Hematopoietic multipotent progenitor cell treated with erythropoietin and hydrocortisone succinate and interleukin-3 and kit ligand, for 8 days (in vitro differentiated cells): ENCODE measurements at regions not wholly inside any gene's neighbourhood (a gene's known extent, or its start where the extent isn't known, plus 50 kb on each side); places are given as distances from the start of the nearest gene placed in this dataset.
"Not testable (repeated sequence)": the region's sequence is repeated elsewhere in the genome, so short reads cannot be mapped to it uniquely, and the experiment has no call there.

Experiments used
- DNase-seq: peaks from one replicate; pipeline ENCODE4 v3.0.0-alpha.2; 2015

- no peak for DNase-seq
These were observed 495.9 kb upstream of the NECTIN3 start for GRCh38 chr3:110575702-110576101.

GRCh38 chr3:110576960-110577359 is 494.7 kb upstream of the NECTIN3 start:
- DNase-seq, result no peak

GRCh38 chr3:110577854-110578253 is 493.8 kb upstream of the NECTIN3 start:
- no peak for DNase-seq

GRCh38 chr3:110579840-110580550 is 491.6 kb upstream of the NECTIN3 start:
- no peak for DNase-seq

- DNase-seq, result no peak
These were observed 488.2 kb upstream of the NECTIN3 start for GRCh38 chr3:110583373-110583935.

- DNase-seq, result no peak
These were observed 482.7 kb upstream of the NECTIN3 start for GRCh38 chr3:110588906-110589305.

- no peak for DNase-seq
These were observed 482.3 kb upstream of the NECTIN3 start for GRCh38 chr3:110589341-110589740.

- DNase-seq, result no peak
These were observed 477.9 kb upstream of the NECTIN3 start for GRCh38 chr3:110593749-110594148.

GRCh38 chr3:110598847-110599490 is 472.6 kb upstream of the NECTIN3 start:
- no peak for DNase-seq

- DNase-seq, result no peak
These were observed 463.1 kb upstream of the NECTIN3 start for GRCh38 chr3:110608566-110608965.

- DNase-seq, result no peak
These were observed 459.6 kb upstream of the NECTIN3 start for GRCh38 chr3:110612045-110612444.

- DNase-seq, result no peak
These were observed 457.4 kb upstream of the NECTIN3 start for GRCh38 chr3:110614186-110614585.

- DNase-seq, result no peak
These were observed 456.2 kb upstream of the NECTIN3 start for GRCh38 chr3:110615454-110615853.

GRCh38 chr3:110618512-110619226 is 452.9 kb upstream of the NECTIN3 start:
- DNase-seq, result no peak

GRCh38 chr3:110620118-110620517 is 451.5 kb upstream of the NECTIN3 start:
- DNase-seq, result peak; percentile 1

- DNase-seq, result no peak
These were observed 448.0 kb upstream of the NECTIN3 start for GRCh38 chr3:110623571-110623970.

GRCh38 chr3:110624576-110624975 is 447.0 kb upstream of the NECTIN3 start:
- no peak for DNase-seq

GRCh38 chr3:110625201-110625747 is 446.3 kb upstream of the NECTIN3 start:
- DNase-seq, result no peak

GRCh38 chr3:110626652-110627111 is 444.9 kb upstream of the NECTIN3 start:
- not testable (repeated sequence) for DNase-seq

GRCh38 chr3:110628650-110629301 is 442.8 kb upstream of the NECTIN3 start:
- DNase-seq, result no peak

- DNase-seq, result no peak
These were observed 441.7 kb upstream of the NECTIN3 start for GRCh38 chr3:110629917-110630316.

- DNase-seq, result no peak
These were observed 427.4 kb upstream of the NECTIN3 start for GRCh38 chr3:110644203-110644602.

GRCh38 chr3:110646055-110646454 is 425.6 kb upstream of the NECTIN3 start:
- no peak for DNase-seq
